Caco-2 (cell line): ENCODE measurements at regions not wholly inside any gene's neighbourhood (a gene's known extent, or its start where the extent isn't known, plus 50 kb on each side); places are given as distances from the start of the nearest gene placed in this dataset.

Experiments
- BruUV-seq: library from RNA; stranded (reverse); fragments of 400-500 nt; replicated peaks from 2 replicates; lab custom pipeline; 2021; lab: Mats Ljungman, UMichigan
- CTCF ChIA-PET: fragments of 300-600 bp; sonication (Branson Sonifier 250); formaldehyde crosslinking; loops from one replicate; lab custom pipeline; 2022; ENCODE audit warnings: antibody characterized with exemption; lab: Charles Lee
- POLR2A ChIA-PET: fragments of 300-600 bp; sonication (Branson Sonifier 250); formaldehyde crosslinking; loops from one replicate; lab custom pipeline; 2022; ENCODE audit warnings: antibody characterized with exemption; lab: Charles Lee
- DNase-seq, 2 experiments: peaks; one replicate each; pipeline versions ENCODE4 v3.0.0 to v3.0.0-alpha.2; 2020 to 2022
- H3K27me3 ChIP-seq: replicated peaks from 2 replicates; pipeline ENCODE4 v1.6.0; 2011; ENCODE audit warnings: low read length; ENCODE audit not compliant: control insufficient read depth, insufficient read depth
- H3K36me3 ChIP-seq: 2 replicates; pipeline ENCODE4 v1.5.1; 2011; ENCODE audit warnings: low read length; ENCODE audit not compliant: control insufficient read depth, insufficient read depth
- H3K4me1 ChIP-seq: fragments of 250-450 bp; sonication (Bioruptor Pico); 2 replicates; pipeline ENCODE4 v1.5.1; 2020; ENCODE audit warnings: mild to moderate bottlenecking
- H3K4me3 ChIP-seq: 2 replicates; pipeline ENCODE4 v1.5.1; 2011; ENCODE audit warnings: low read depth, mild to moderate bottlenecking, control low read depth, low read length
- H3K9me3 ChIP-seq: fragments of 250-450 bp; sonication (Bioruptor Pico); 2 replicates; pipeline ENCODE4 v1.5.1; 2020; ENCODE audit warnings: mild to moderate bottlenecking, moderate library complexity
- H3K27ac Mint-ChIP-seq: one replicate; pipeline ENCODE4 v1.8.0; 2022; ENCODE audit warnings: mixed read lengths; ENCODE audit not compliant: unreplicated experiment
- H3K27me3 Mint-ChIP-seq: one replicate; pipeline ENCODE4 v1.8.0; 2022; ENCODE audit warnings: mixed read lengths; ENCODE audit not compliant: insufficient read depth, unreplicated experiment
- H3K36me3 Mint-ChIP-seq: one replicate; pipeline ENCODE4 v1.8.0; 2022; ENCODE audit warnings: mild to moderate bottlenecking, mixed read lengths; ENCODE audit not compliant: insufficient read depth, unreplicated experiment
- H3K4me1 Mint-ChIP-seq: one replicate; pipeline ENCODE4 v1.8.0; 2022; ENCODE audit warnings: low read depth, mixed read lengths; ENCODE audit not compliant: unreplicated experiment
- H3K4me3 Mint-ChIP-seq: one replicate; pipeline ENCODE4 v1.8.0; 2022; ENCODE audit warnings: mild to moderate bottlenecking, moderate library complexity, mixed read lengths; ENCODE audit not compliant: unreplicated experiment
- H3K9me3 Mint-ChIP-seq: one replicate; pipeline ENCODE4 v1.8.0; 2022; ENCODE audit warnings: mixed read lengths; ENCODE audit not compliant: unreplicated experiment
- intact Hi-C: fragments of 100-400 bp; cut with micrococcal nuclease; formaldehyde crosslinking; loops from one replicate; pipeline ENCODE4 v1.10.0; 2022; ENCODE audit not compliant: unreplicated experiment
- TF ChIP-seq, protein P1 (sequence below), 2 experiments: fragments of 200-600 bp in 1 of 2; IDR thresholded peaks; 1 replicate in 1 of 2; 2 replicates in 1 of 2; pipeline versions ENCODE4 v1.5.1 to v1.8.0; 2011 to 2022; ENCODE audit warnings: antibody characterized with exemption in 1 of 2, control low read depth in 1 of 2, inconsistent platforms in 1 of 2, low read depth in 1 of 2, low read length in 1 of 2, mild to moderate bottlenecking in 1 of 2, moderate library complexity in 1 of 2; ENCODE audit not compliant: insufficient read depth in 1 of 2, severe bottlenecking in 1 of 2, unreplicated experiment in 1 of 2

DNA sequence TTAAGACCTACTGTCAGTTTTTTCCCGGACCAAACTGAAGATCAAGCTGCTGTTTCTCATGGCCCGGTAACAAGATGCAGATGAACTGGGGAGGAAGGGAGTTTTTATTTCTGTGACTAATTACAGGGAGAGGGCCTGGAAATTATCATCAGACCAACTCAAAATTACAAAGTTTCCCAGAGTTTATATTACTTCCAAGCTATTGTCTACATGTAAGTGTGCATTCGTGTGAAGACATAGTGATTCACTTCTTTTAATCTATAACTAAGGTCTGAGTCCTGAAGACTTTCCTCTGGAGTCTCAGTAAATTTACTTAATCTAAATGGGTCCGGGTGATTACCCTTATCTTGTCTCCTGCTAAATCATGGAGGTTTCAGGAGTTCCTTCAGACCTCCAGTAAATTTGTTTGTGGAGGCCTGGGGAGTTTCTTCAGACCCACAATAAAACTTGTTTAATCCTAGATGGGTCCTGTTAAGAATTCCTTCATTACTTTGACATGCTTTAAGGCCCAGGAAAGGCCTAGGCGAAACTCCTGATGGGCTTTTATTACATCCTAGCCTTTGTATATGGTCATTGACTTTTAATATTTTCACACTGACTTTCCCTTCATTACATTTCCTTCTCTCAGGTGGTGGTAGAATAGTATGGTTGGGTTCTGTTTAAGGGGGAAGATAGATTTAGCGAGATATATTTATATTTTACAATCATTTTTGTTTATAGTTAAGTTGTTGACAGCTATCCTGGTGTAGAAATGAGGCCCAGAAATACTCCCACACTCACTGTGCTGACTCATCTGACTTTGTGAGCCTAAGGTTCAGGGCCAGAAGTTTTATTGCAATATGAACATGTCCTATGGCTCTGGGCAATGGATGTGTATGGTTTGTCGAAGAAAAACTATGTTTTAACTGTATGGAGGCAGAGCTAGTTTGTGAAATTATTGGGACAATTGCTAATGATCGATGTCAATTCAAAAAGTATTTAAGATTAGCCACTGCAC lies 627.0 kb upstream of the FBXO33 start:
- Mint-ChIP-seq H3K36me3 (no peaks in the 10 kb centered on the region), H3K4me1 (no peaks in the 10 kb centered on the region), H3K27me3 (no peaks in the 10 kb centered on the region), H3K9me3 (no peaks in the 10 kb centered on the region), H3K4me3 (peak overlapping the region; percentile 45), H3K27ac (peak overlapping the region; percentile 13)
- Histone ChIP-seq H3K4me3 (no peak overlapping the region), H3K36me3 (no peaks in the 10 kb centered on the region), H3K9me3 (no peaks in the 10 kb centered on the region), H3K4me1 (no peaks in the 10 kb centered on the region), H3K27me3 (no peaks in the 10 kb centered on the region)
- intact Hi-C loops: no loop called here
- peak; percentile 14 to 45 for DNase-seq
- POLR2A ChIA-PET: no interaction called here
- TF ChIP-seq, protein P1, sequence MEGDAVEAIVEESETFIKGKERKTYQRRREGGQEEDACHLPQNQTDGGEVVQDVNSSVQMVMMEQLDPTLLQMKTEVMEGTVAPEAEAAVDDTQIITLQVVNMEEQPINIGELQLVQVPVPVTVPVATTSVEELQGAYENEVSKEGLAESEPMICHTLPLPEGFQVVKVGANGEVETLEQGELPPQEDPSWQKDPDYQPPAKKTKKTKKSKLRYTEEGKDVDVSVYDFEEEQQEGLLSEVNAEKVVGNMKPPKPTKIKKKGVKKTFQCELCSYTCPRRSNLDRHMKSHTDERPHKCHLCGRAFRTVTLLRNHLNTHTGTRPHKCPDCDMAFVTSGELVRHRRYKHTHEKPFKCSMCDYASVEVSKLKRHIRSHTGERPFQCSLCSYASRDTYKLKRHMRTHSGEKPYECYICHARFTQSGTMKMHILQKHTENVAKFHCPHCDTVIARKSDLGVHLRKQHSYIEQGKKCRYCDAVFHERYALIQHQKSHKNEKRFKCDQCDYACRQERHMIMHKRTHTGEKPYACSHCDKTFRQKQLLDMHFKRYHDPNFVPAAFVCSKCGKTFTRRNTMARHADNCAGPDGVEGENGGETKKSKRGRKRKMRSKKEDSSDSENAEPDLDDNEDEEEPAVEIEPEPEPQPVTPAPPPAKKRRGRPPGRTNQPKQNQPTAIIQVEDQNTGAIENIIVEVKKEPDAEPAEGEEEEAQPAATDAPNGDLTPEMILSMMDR (IDR thresholded peaks at IDR 0.05; ENCODE audit: insufficient read depth in 1 of 2, low read depth in 1 of 2, low read length in 1 of 2, severe bottlenecking in 1 of 2, unreplicated experiment in 1 of 2): no peak
- no TSS peak for BruUV-seq
- CTCF ChIA-PET: no interaction called here

DNA sequence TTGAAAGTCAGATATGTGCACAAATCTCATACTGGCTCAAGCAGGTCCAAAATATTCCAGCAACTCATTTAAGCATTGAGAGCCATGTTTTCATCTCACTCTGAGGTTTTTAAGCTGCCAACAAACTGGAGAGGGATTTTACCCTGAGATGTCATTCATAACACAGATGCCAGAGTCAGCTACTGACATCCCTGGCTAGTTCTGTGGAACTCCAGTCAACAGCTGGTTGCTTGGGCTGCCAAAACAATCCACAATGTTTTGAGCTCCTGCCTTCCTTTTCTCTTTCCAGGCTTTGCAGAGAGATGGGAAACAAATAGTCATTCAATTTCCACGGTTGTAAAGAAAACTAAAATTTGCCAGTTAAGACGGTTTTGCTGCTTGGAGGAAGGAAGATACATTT lies 621.2 kb upstream of the FBXO33 start:
- Mint-ChIP-seq H3K9me3 (no peaks in the 10 kb centered on the region), H3K36me3 (no peaks in the 10 kb centered on the region), H3K4me3 (no peak overlapping the region), H3K27ac (no peak overlapping the region), H3K27me3 (no peaks in the 10 kb centered on the region), H3K4me1 (no peaks in the 10 kb centered on the region)
- DNase-seq: no peak
- intact Hi-C loops: no loop called here
- Histone ChIP-seq H3K4me1 (no peaks in the 10 kb centered on the region), H3K36me3 (no peaks in the 10 kb centered on the region), H3K9me3 (no peaks in the 10 kb centered on the region), H3K4me3 (no peak overlapping the region), H3K27me3 (no peaks in the 10 kb centered on the region)
- BruUV-seq: no TSS peak
- TF ChIP-seq, protein P1 (IDR thresholded peaks at IDR 0.05; ENCODE audit: insufficient read depth in 1 of 2, low read depth in 1 of 2, low read length in 1 of 2, severe bottlenecking in 1 of 2, unreplicated experiment in 1 of 2): no peak
- ChIA-PET POLR2A (no interaction called here), CTCF (no interaction called here)

DNA sequence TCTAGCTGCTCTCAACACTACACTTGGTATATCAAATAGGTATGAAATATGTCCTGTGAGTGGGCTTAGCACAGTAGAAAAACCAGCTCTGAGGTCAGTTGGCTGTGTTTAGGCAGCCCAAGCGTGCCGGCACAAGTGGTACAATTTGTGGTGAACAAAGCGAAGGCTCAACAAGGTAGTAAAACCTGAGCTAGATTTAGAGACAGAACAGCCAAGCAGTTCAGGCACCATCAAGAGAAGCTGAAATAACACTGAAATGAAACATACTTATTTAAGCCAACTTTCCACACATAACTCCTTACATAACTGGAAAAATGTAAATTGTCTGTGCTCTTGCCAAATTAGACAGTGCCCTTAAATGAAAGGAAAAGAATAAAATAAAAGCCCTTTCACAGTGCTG lies 596.8 kb upstream of the FBXO33 start:
- ChIA-PET CTCF (no interaction called here), POLR2A (no interaction called here)
- 0 out of 2 replicates have a peak, but pooled peaks cover 4% of the 10 kb centered on the region for H3K4me1 ChIP-seq
- H3K27me3 ChIP-seq: no peaks in the 10 kb centered on the region
- H3K9me3 Mint-ChIP-seq: no peaks in the 10 kb centered on the region
- no peaks in the 10 kb centered on the region for H3K9me3 ChIP-seq
- no peak overlapping the region for H3K4me3 Mint-ChIP-seq
- TF ChIP-seq, protein P1 (IDR thresholded peaks at IDR 0.05; ENCODE audit: insufficient read depth in 1 of 2, low read depth in 1 of 2, low read length in 1 of 2, severe bottlenecking in 1 of 2, unreplicated experiment in 1 of 2): no peak
- no peaks in the 10 kb centered on the region for H3K27me3 Mint-ChIP-seq
- intact Hi-C loops: no loop called here
- no peaks in the 10 kb centered on the region for H3K36me3 Mint-ChIP-seq
- DNase-seq: no peak
- peaks cover 10% of the 10 kb centered on the region for H3K4me1 Mint-ChIP-seq
- BruUV-seq: no TSS peak
- no peak overlapping the region for H3K27ac Mint-ChIP-seq
- H3K36me3 ChIP-seq: no peaks in the 10 kb centered on the region
- H3K4me3 ChIP-seq: no peak overlapping the region
